GM23338 (cell line): ENCODE measurements at regions not wholly inside any gene's neighbourhood (a gene's known extent, or its start where the extent isn't known, plus 50 kb on each side); places are given as distances from the start of the nearest gene placed in this dataset.

ENCODE experiments used
- ATAC-seq: fragments of 200-7000 bp; cut with Tn5 transposase; 3 replicates; pipeline ENCODE4 v1.9.1; 2020
- DNase-seq: peaks from one replicate; pipeline ENCODE4 v3.0.0-alpha.2; 2015; ENCODE audit warnings: low spot score
- H2AFZ ChIP-seq: fragments of 200-600 bp; sonication (generic); 2 replicates; pipeline ENCODE4 v1.8.0; 2016; ENCODE audit warnings: antibody characterized with exemption, mild to moderate bottlenecking, moderate library complexity
- H3F3A ChIP-seq: fragments of 200-600 bp; sonication (generic); replicated peaks from 2 replicates; pipeline ENCODE4 v1.8.0; 2017; ENCODE audit warnings: antibody characterized with exemption, mixed run types, low read depth
- H3K27ac ChIP-seq: fragments of 200-600 bp; sonication (generic); 2 replicates; pipeline ENCODE4 v1.6.1; 2016; ENCODE audit warnings: low read depth
- H3K27me3 ChIP-seq: fragments of 200-600 bp; sonication (generic); 2 replicates; pipeline ENCODE4 v1.8.0; 2016; ENCODE audit warnings: mild to moderate bottlenecking, mixed run types, moderate library complexity; ENCODE audit not compliant: insufficient read depth
- H3K36me3 ChIP-seq: fragments of 200-600 bp; sonication (generic); 2 replicates; pipeline ENCODE4 v1.8.0; 2016; ENCODE audit warnings: mild to moderate bottlenecking; ENCODE audit not compliant: insufficient read depth
- H3K4me1 ChIP-seq: fragments of 200-600 bp; sonication (generic); 2 replicates; pipeline ENCODE4 v1.8.0; 2016; ENCODE audit warnings: mild to moderate bottlenecking, moderate library complexity; ENCODE audit not compliant: insufficient read depth
- H3K4me2 ChIP-seq: fragments of 200-600 bp; sonication (generic); 2 replicates; pipeline ENCODE4 v1.7.1; 2017; ENCODE audit warnings: mixed run types
- H3K4me3 ChIP-seq: fragments of 200-600 bp; sonication (generic); 2 replicates; pipeline ENCODE4 v1.6.1; 2016; ENCODE audit warnings: mixed run types
- H3K79me2 ChIP-seq: fragments of 200-600 bp; sonication (generic); replicated peaks from 2 replicates; pipeline ENCODE4 v1.8.0; 2017; ENCODE audit warnings: mild to moderate bottlenecking; ENCODE audit not compliant: insufficient read depth
- H3K9me2 ChIP-seq: fragments of 200-600 bp; sonication (generic); 2 replicates; pipeline ENCODE4 v1.8.0; 2017; ENCODE audit not compliant: insufficient read depth
- H4K20me1 ChIP-seq: fragments of 200-600 bp; sonication (generic); replicated peaks from 2 replicates; pipeline ENCODE4 v1.8.0; 2017; ENCODE audit warnings: mild to moderate bottlenecking; ENCODE audit not compliant: insufficient read depth
- H3K27ac Mint-ChIP-seq: 2 replicates; pipeline ENCODE4 v1.8.0; 2020; ENCODE audit warnings: inconsistent platforms, mild to moderate bottlenecking, moderate library complexity, mixed read lengths
- H3K27me3 Mint-ChIP-seq: 3 replicates; pipeline ENCODE4 v1.8.0; 2022; ENCODE audit warnings: low read depth, mild to moderate bottlenecking, moderate library complexity, mixed read lengths, inconsistent platforms; ENCODE audit not compliant: insufficient read depth, poor library complexity
- H3K36me3 Mint-ChIP-seq: 3 replicates; pipeline ENCODE4 v1.8.0; 2021; ENCODE audit warnings: low read depth, mild to moderate bottlenecking, inconsistent platforms, moderate library complexity, mixed read lengths
- H3K4me1 Mint-ChIP-seq: 3 replicates; pipeline ENCODE4 v1.8.0; 2020; ENCODE audit warnings: mild to moderate bottlenecking, inconsistent platforms, mixed read lengths
- H3K4me3 Mint-ChIP-seq: 3 replicates; pipeline ENCODE4 v1.8.0; 2021; ENCODE audit warnings: moderate library complexity, mild to moderate bottlenecking, inconsistent platforms, mixed read lengths
- H3K9me3 Mint-ChIP-seq: 3 replicates; pipeline ENCODE4 v1.8.0; 2020; ENCODE audit warnings: moderate library complexity, mild to moderate bottlenecking, inconsistent platforms, mixed read lengths
- EZH2 ChIP-seq: fragments of 200-600 bp; sonication (generic); IDR thresholded peaks from one replicate; pipeline ENCODE4 v1.8.0; 2017; ENCODE audit warnings: antibody characterized with exemption, mild to moderate bottlenecking, low read depth; ENCODE audit not compliant: unreplicated experiment
- EZH2phosphoT487 ChIP-seq: fragments of 200-600 bp; sonication (generic); IDR thresholded peaks from one replicate; pipeline ENCODE4 v1.8.1; 2018; ENCODE audit warnings: antibody characterized with exemption; ENCODE audit not compliant: unreplicated experiment
- JUNB ChIP-seq: IDR thresholded peaks from one replicate; pipeline ENCODE4 v1.6.1; 2016; ENCODE audit warnings: antibody characterized with exemption; ENCODE audit not compliant: unreplicated experiment
- STAT1 ChIP-seq: IDR thresholded peaks from one replicate; pipeline ENCODE4 v1.6.1; 2016; ENCODE audit warnings: antibody characterized with exemption; ENCODE audit not compliant: unreplicated experiment
- ZNF331 ChIP-seq: fragments of 250-450 bp; sonication (Bioruptor Pico); IDR thresholded peaks from 2 replicates; pipeline ENCODE4 v1.5.0; 2020; ENCODE audit warnings: low read depth, mild to moderate bottlenecking, moderate library complexity
- TF ChIP-seq, protein P1 (sequence below), 2 experiments: fragments of 200-600 bp in 1 of 2; sonication (generic) in 1 of 2; conservative IDR thresholded peaks; 2 replicates each; pipeline versions ENCODE4 v1.5.1 to v1.6.1; 2016 to 2017; ENCODE audit warnings: antibody characterized with exemption in 2 of 2, low read depth in 2 of 2, mild to moderate bottlenecking in 2 of 2, moderate library complexity in 1 of 2
- TF ChIP-seq, protein P2 (sequence below): fragments of 250-450 bp; sonication (Bioruptor Pico); IDR thresholded peaks from 2 replicates; pipeline ENCODE4 v1.5.0; 2020; ENCODE audit warnings: mild to moderate bottlenecking, moderate library complexity
- TF ChIP-seq, protein P3 (sequence below): IDR thresholded peaks from one replicate; pipeline ENCODE4 v1.6.1; 2018; ENCODE audit warnings: antibody characterized with exemption; ENCODE audit not compliant: unreplicated experiment

DNA sequence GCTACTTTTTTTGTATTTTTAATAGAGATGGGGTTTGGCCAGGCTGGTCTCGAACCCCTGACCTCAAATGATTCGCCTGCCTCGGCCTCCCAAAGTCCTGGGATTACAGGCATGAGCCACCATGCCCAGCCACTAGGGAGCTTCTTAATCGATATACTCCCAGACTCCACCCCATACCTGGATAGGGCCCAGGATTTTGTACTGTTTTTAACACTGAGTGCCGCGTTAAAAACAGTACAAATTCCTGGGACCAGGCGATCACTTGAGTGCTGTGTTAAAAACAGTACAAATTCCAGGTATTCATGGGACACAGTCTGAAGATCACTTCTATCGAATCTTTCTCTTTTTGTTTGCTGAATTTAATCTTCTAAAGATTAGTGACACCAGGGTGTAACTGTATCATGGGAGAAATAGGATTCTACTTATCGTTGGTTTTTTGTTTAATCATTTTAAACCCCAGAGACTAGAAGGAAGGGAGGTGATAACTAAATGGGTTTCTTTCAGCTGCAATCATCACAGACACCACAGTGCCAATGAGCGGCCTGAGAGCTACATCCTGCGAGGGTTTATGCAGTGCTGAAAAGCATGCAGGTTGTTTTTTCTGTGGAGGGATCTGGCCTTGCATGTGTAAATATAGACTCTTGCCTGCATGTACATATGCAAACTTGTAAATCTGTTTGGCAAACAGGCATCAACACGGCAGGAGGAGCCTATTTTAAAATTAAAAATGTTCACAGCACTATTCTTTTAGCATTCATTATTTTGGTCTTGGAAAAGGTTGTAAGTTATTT, 303.8 kb upstream of the WWC1 start:
- Histone ChIP-seq H3K4me3 (no peak overlapping the region), H3K79me2 (no peaks in the 10 kb centered on the region), H3K4me1 (peaks cover 47% of the 10 kb centered on the region), H2AFZ (no peak overlapping the region), H3F3A (no peaks in the 10 kb centered on the region), H3K36me3 (no peaks in the 10 kb centered on the region), H3K27ac (0 out of 2 replicates have a peak overlapping the region, but pooled peaks have one; percentile 42), H3K27me3 (no peaks in the 10 kb centered on the region), H3K9me2 (0 out of 2 replicates have a peak, but pooled peaks cover 2% of the 10 kb centered on the region), H4K20me1 (no peaks in the 10 kb centered on the region), H3K4me2 (peak overlapping the region; percentile 11)
- Mint-ChIP-seq H3K4me3 (no peak overlapping the region), H3K27ac (peak overlapping the region; percentile 41; the same call in 1 of the 2 replicates), H3K4me1 (peaks cover 40% of the 10 kb centered on the region), H3K27me3 (peaks cover 2% of the 10 kb centered on the region), H3K9me3 (no peaks in the 10 kb centered on the region), H3K36me3 (no peaks in the 10 kb centered on the region)
- TF ChIP-seq, protein P1, sequence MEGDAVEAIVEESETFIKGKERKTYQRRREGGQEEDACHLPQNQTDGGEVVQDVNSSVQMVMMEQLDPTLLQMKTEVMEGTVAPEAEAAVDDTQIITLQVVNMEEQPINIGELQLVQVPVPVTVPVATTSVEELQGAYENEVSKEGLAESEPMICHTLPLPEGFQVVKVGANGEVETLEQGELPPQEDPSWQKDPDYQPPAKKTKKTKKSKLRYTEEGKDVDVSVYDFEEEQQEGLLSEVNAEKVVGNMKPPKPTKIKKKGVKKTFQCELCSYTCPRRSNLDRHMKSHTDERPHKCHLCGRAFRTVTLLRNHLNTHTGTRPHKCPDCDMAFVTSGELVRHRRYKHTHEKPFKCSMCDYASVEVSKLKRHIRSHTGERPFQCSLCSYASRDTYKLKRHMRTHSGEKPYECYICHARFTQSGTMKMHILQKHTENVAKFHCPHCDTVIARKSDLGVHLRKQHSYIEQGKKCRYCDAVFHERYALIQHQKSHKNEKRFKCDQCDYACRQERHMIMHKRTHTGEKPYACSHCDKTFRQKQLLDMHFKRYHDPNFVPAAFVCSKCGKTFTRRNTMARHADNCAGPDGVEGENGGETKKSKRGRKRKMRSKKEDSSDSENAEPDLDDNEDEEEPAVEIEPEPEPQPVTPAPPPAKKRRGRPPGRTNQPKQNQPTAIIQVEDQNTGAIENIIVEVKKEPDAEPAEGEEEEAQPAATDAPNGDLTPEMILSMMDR (conservative IDR thresholded peaks at IDR 0.05; ENCODE audit: low read depth in 2 of 2): peak in 1 of 2 experiments; percentile 22; a peak in 1 of 4 replicates
- TF ChIP-seq EZH2phosphoT487: no peak
- DNase-seq (peak; percentile 33), ATAC-seq (peak; percentile 84)

DNA sequence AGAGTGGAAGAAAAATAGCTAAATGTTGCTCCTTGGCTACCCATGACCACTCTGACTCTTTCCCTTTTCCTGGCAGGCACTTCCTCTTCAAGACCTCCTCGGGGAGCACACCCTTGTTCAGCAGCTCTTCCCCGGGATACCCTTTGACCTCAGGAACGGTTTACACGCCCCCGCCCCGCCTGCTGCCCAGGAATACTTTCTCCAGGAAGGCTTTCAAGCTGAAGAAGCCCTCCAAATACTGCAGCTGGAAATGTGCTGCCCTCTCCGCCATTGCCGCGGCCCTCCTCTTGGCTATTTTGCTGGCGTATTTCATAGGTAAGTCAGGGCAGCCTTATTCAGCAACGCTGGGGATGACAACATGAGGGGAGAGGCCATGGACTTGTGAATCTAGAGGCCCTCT, 298.6 kb upstream of the WWC1 start:
- Mint-ChIP-seq H3K9me3 (no peaks in the 10 kb centered on the region), H3K27ac (no peak overlapping the region), H3K36me3 (no peaks in the 10 kb centered on the region), H3K4me3 (no peak overlapping the region), H3K27me3 (no peaks in the 10 kb centered on the region), H3K4me1 (peaks cover 7% of the 10 kb centered on the region)
- H3K9me2 ChIP-seq: 0 out of 2 replicates have a peak, but pooled peaks cover 2% of the 10 kb centered on the region
- H3K36me3 ChIP-seq: no peaks in the 10 kb centered on the region
- no peak for ATAC-seq
- no peaks in the 10 kb centered on the region for H4K20me1 ChIP-seq
- no peaks in the 10 kb centered on the region for H3K79me2 ChIP-seq
- H3K27ac ChIP-seq: no peak overlapping the region
- no peak overlapping the region for H3K4me3 ChIP-seq
- TF ChIP-seq ZNF331 (CRISPR knock-in tag): no peak
- TF ChIP-seq JUNB: no peak
- no peak for TF ChIP-seq STAT1
- TF ChIP-seq EZH2: no peak
- no peak for TF ChIP-seq EZH2phosphoT487
- TF ChIP-seq, protein P2, sequence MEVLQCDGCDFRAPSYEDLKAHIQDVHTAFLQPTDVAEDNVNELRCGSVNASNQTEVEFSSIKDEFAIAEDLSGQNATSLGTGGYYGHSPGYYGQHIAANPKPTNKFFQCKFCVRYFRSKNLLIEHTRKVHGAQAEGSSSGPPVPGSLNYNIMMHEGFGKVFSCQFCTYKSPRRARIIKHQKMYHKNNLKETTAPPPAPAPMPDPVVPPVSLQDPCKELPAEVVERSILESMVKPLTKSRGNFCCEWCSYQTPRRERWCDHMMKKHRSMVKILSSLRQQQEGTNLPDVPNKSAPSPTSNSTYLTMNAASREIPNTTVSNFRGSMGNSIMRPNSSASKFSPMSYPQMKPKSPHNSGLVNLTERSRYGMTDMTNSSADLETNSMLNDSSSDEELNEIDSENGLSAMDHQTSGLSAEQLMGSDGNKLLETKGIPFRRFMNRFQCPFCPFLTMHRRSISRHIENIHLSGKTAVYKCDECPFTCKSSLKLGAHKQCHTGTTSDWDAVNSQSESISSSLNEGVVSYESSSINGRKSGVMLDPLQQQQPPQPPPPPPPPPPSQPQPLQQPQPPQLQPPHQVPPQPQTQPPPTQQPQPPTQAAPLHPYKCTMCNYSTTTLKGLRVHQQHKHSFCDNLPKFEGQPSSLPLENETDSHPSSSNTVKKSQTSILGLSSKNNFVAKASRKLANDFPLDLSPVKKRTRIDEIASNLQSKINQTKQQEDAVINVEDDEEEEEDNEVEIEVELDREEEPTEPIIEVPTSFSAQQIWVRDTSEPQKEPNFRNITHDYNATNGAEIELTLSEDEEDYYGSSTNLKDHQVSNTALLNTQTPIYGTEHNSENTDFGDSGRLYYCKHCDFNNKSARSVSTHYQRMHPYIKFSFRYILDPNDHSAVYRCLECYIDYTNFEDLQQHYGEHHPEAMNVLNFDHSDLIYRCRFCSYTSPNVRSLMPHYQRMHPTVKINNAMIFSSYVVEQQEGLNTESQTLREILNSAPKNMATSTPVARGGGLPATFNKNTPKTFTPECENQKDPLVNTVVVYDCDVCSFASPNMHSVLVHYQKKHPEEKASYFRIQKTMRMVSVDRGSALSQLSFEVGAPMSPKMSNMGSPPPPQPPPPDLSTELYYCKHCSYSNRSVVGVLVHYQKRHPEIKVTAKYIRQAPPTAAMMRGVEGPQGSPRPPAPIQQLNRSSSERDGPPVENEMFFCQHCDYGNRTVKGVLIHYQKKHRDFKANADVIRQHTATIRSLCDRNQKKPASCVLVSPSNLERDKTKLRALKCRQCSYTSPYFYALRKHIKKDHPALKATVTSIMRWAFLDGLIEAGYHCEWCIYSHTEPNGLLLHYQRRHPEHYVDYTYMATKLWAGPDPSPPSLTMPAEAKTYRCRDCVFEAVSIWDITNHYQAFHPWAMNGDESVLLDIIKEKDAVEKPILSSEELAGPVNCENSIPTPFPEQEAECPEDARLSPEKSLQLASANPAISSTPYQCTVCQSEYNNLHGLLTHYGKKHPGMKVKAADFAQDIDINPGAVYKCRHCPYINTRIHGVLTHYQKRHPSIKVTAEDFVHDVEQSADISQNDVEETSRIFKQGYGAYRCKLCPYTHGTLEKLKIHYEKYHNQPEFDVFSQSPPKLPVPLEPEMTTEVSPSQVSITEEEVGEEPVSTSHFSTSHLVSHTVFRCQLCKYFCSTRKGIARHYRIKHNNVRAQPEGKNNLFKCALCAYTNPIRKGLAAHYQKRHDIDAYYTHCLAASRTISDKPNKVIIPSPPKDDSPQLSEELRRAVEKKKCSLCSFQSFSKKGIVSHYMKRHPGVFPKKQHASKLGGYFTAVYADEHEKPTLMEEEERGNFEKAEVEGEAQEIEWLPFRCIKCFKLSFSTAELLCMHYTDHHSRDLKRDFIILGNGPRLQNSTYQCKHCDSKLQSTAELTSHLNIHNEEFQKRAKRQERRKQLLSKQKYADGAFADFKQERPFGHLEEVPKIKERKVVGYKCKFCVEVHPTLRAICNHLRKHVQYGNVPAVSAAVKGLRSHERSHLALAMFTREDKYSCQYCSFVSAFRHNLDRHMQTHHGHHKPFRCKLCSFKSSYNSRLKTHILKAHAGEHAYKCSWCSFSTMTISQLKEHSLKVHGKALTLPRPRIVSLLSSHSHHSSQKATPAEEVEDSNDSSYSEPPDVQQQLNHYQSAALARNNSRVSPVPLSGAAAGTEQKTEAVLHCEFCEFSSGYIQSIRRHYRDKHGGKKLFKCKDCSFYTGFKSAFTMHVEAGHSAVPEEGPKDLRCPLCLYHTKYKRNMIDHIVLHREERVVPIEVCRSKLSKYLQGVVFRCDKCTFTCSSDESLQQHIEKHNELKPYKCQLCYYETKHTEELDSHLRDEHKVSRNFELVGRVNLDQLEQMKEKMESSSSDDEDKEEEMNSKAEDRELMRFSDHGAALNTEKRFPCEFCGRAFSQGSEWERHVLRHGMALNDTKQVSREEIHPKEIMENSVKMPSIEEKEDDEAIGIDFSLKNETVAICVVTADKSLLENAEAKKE (CRISPR knock-in tag): no peak
- TF ChIP-seq, protein P3, sequence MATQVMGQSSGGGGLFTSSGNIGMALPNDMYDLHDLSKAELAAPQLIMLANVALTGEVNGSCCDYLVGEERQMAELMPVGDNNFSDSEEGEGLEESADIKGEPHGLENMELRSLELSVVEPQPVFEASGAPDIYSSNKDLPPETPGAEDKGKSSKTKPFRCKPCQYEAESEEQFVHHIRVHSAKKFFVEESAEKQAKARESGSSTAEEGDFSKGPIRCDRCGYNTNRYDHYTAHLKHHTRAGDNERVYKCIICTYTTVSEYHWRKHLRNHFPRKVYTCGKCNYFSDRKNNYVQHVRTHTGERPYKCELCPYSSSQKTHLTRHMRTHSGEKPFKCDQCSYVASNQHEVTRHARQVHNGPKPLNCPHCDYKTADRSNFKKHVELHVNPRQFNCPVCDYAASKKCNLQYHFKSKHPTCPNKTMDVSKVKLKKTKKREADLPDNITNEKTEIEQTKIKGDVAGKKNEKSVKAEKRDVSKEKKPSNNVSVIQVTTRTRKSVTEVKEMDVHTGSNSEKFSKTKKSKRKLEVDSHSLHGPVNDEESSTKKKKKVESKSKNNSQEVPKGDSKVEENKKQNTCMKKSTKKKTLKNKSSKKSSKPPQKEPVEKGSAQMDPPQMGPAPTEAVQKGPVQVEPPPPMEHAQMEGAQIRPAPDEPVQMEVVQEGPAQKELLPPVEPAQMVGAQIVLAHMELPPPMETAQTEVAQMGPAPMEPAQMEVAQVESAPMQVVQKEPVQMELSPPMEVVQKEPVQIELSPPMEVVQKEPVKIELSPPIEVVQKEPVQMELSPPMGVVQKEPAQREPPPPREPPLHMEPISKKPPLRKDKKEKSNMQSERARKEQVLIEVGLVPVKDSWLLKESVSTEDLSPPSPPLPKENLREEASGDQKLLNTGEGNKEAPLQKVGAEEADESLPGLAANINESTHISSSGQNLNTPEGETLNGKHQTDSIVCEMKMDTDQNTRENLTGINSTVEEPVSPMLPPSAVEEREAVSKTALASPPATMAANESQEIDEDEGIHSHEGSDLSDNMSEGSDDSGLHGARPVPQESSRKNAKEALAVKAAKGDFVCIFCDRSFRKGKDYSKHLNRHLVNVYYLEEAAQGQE: no peak
- H3K27me3 ChIP-seq: no peaks in the 10 kb centered on the region
- no peak for DNase-seq
- H3F3A ChIP-seq: no peaks in the 10 kb centered on the region
- peaks cover 8% of the 10 kb centered on the region for H3K4me1 ChIP-seq
- H2AFZ ChIP-seq: no peak overlapping the region
- no peak overlapping the region for H3K4me2 ChIP-seq
